ENCODE measurements at regions not wholly inside any gene's neighbourhood (a gene's known extent, or its start where the extent isn't known, plus 50 kb on each side); places are given as distances from the start of the nearest gene placed in this dataset.
A peak's percentile ranks its signal among the peaks of the same experiment; 100 is the strongest.

- DNase-seq (ENCODE audit: insufficient read length, low spot score) (no peak), FAIRE-seq (no peak)
- no peak for TF ChIP-seq CTCF (IDR thresholded peaks at IDR 0.05; ENCODE audit: insufficient read depth, missing control alignments)
These were observed 96.4 kb upstream of the ZMIZ1 start for GRCh38 chr10:78972160-78972946.

GRCh38 chr10:78972947-78973900 is 95.5 kb upstream of the ZMIZ1 start:
- DNase-seq (ENCODE audit: insufficient read length, low spot score) (peak; percentile 90), FAIRE-seq (no peak)
- no peak for TF ChIP-seq CTCF (IDR thresholded peaks at IDR 0.05; ENCODE audit: insufficient read depth, missing control alignments)

- DNase-seq (ENCODE audit: insufficient read length, low spot score) (peak; percentile 65), FAIRE-seq (no peak)
- no peak for TF ChIP-seq CTCF (IDR thresholded peaks at IDR 0.05; ENCODE audit: insufficient read depth, missing control alignments)
These were observed 94.7 kb upstream of the ZMIZ1 start for GRCh38 chr10:78973901-78974616.

- DNase-seq (ENCODE audit: insufficient read length, low spot score) (no peak), FAIRE-seq (no peak)
- peak; percentile 82 for TF ChIP-seq CTCF (IDR thresholded peaks at IDR 0.05; ENCODE audit: insufficient read depth, missing control alignments)
These were observed 94.0 kb upstream of the ZMIZ1 start for GRCh38 chr10:78974617-78975317.

GRCh38 chr10:78975926-78976325 is 92.8 kb upstream of the ZMIZ1 start:
- no peak for TF ChIP-seq CTCF (IDR thresholded peaks at IDR 0.05; ENCODE audit: insufficient read depth, missing control alignments)
- FAIRE-seq, result no peak

GRCh38 chr10:78976825-78977755 is 91.7 kb upstream of the ZMIZ1 start:
- DNase-seq (ENCODE audit: insufficient read length, low spot score) (no peak), FAIRE-seq (no peak)

More at GRCh38 chr10:78975926-78976325, 92.8 kb upstream of the ZMIZ1 start:
- no peak for DNase-seq (ENCODE audit: insufficient read length, low spot score)

More at GRCh38 chr10:78976825-78977755, 91.7 kb upstream of the ZMIZ1 start:
- no peak for TF ChIP-seq CTCF (IDR thresholded peaks at IDR 0.05; ENCODE audit: insufficient read depth, missing control alignments)

Data from D721Med (cell line).